HG03457 (cell line): ENCODE measurements at regions not wholly inside any gene's neighbourhood (a gene's known extent, or its start where the extent isn't known, plus 50 kb on each side); places are given as distances from the start of the nearest gene placed in this dataset.
"Not testable (repeated sequence)": the region's sequence is repeated elsewhere in the genome, so short reads cannot be mapped to it uniquely, and the experiment has no call there.

Experiments used
- ATAC-seq: cut with Tn5 transposase; IDR thresholded peaks from one replicate; pipeline ENCODE4 v1.9.1; 2021; ENCODE audit warnings: moderate number of reproducible peaks; ENCODE audit not compliant: unreplicated experiment

- no peak for ATAC-seq
These were observed 741.7 kb downstream of the PLCL1 start for GRCh38 chr2:198546122-198546521.

- ATAC-seq, result no peak
These were observed 741.0 kb downstream of the PLCL1 start for GRCh38 chr2:198545411-198545810.

- ATAC-seq, result no peak
These were observed 740.1 kb downstream of the PLCL1 start for GRCh38 chr2:198544461-198544860.

GRCh38 chr2:198534756-198535155 lies 730.4 kb downstream of the PLCL1 start:
- no peak for ATAC-seq

- no peak for ATAC-seq
These were observed 721.0 kb downstream of the PLCL1 start for GRCh38 chr2:198525211-198525969.

GRCh38 chr2:198523710-198524109 lies 719.3 kb downstream of the PLCL1 start:
- ATAC-seq, result no peak

GRCh38 chr2:198518935-198519334 lies 714.5 kb downstream of the PLCL1 start:
- no peak for ATAC-seq

- no peak for ATAC-seq
These were observed 713.6 kb downstream of the PLCL1 start for GRCh38 chr2:198517976-198518375.

- not testable (repeated sequence) for ATAC-seq
These were observed 704.2 kb downstream of the PLCL1 start for GRCh38 chr2:198508610-198509009.

GRCh38 chr2:198499539-198499938 lies 695.1 kb downstream of the PLCL1 start:
- ATAC-seq, result no peak

- no peak for ATAC-seq
These were observed 694.1 kb downstream of the PLCL1 start for GRCh38 chr2:198498516-198498915.

- ATAC-seq, result no peak
These were observed 693.7 kb downstream of the PLCL1 start for GRCh38 chr2:198498048-198498447.

- ATAC-seq, result no peak
These were observed 690.5 kb downstream of the PLCL1 start for GRCh38 chr2:198494931-198495330.

- ATAC-seq, result no peak
These were observed 686.4 kb downstream of the PLCL1 start for GRCh38 chr2:198490748-198491147.

GRCh38 chr2:198488964-198489363 lies 684.6 kb downstream of the PLCL1 start:
- ATAC-seq, result no peak

GRCh38 chr2:198483051-198483450 lies 678.7 kb downstream of the PLCL1 start:
- no peak for ATAC-seq

GRCh38 chr2:198479065-198479464 lies 674.7 kb downstream of the PLCL1 start:
- ATAC-seq, result no peak

GRCh38 chr2:198478361-198478760 lies 674.0 kb downstream of the PLCL1 start:
- no peak for ATAC-seq

- ATAC-seq, result no peak
These were observed 671.6 kb downstream of the PLCL1 start for GRCh38 chr2:198476007-198476406.

- no peak for ATAC-seq
These were observed 666.9 kb downstream of the PLCL1 start for GRCh38 chr2:198471291-198471690.

GRCh38 chr2:198468136-198468535 lies 663.7 kb downstream of the PLCL1 start:
- no peak for ATAC-seq

- ATAC-seq, result no peak
These were observed 661.6 kb downstream of the PLCL1 start for GRCh38 chr2:198465970-198466369.

GRCh38 chr2:198456418-198456817 lies 652.0 kb downstream of the PLCL1 start:
- no peak for ATAC-seq
